ENCODE measurements at regions not wholly inside any gene's neighbourhood (a gene's known extent, or its start where the extent isn't known, plus 50 kb on each side); places are given as distances from the start of the nearest gene placed in this dataset. TPM values are rescaled to one million over a fixed set of nuclear protein-coding genes. Genes with fewer than 3 reads are reported as not detected.

Small RNA genes lying in the stretch of these regions (small RNA-seq; reads per million reads assigned to genes)
- not detected for gene RN7SKP40 (ENCODE audit: insufficient read depth)

Data from mesendoderm (in vitro differentiated cells).